H1 (cell line): ENCODE measurements at regions not wholly inside any gene's neighbourhood (a gene's known extent, or its start where the extent isn't known, plus 50 kb on each side); places are given as distances from the start of the nearest gene placed in this dataset.

Source experiments
- CTCF ChIA-PET: fragments of 300-600 bp; sonication (Branson Sonifier 250); formaldehyde crosslinking; loops from one replicate; lab custom pipeline; 2021; ENCODE audit not compliant: partially characterized antibody; lab: Charles Lee
- POLR2A ChIA-PET: fragments of 300-600 bp; sonication (Branson Sonifier 250); formaldehyde crosslinking; loops from one replicate; lab custom pipeline; 2021; ENCODE audit warnings: inconsistent platforms; ENCODE audit not compliant: partially characterized antibody; lab: Charles Lee
- DNase-seq, 2 experiments: peaks; one replicate each; pipeline versions ENCODE4 v3.0.0 to v3.0.0-alpha.2; 2010 to 2022; ENCODE audit warnings: low spot score in 2 of 2, low read depth in 1 of 2, mixed read lengths in 1 of 2
- FAIRE-seq: peaks from 2 replicates; lab custom pipeline; 2011; peaks lifted over from hg19 to GRCh38; lab: Jason Lieb, UNC
- H2AFZ ChIP-seq: 2 replicates; pipeline ENCODE4 v1.8.1; 2012; ENCODE audit warnings: low read length, inconsistent platforms
- H2AK5ac ChIP-seq: 2 replicates; pipeline ENCODE4 v1.6.1; 2013; ENCODE audit warnings: low read depth, low read length
- H2BK120ac ChIP-seq: replicated peaks from 2 replicates; pipeline ENCODE3; 2013; ENCODE audit warnings: low read depth, low read length, inconsistent platforms
- H2BK12ac ChIP-seq: 2 replicates; pipeline ENCODE4 v1.6.1; 2013; ENCODE audit warnings: low read depth, low read length
- H2BK15ac ChIP-seq: 2 replicates; pipeline ENCODE4 v1.6.1; 2013; ENCODE audit warnings: low read length
- H2BK20ac ChIP-seq: 2 replicates; pipeline ENCODE4 v1.6.1; 2013; ENCODE audit warnings: low read length
- H2BK5ac ChIP-seq: 2 replicates; pipeline ENCODE4 v1.6.1; 2013; ENCODE audit warnings: low read depth, low read length
- H3K14ac ChIP-seq: 2 replicates; pipeline ENCODE4 v1.6.1; 2013; ENCODE audit warnings: inconsistent platforms; ENCODE audit not compliant: insufficient read length
- H3K18ac ChIP-seq: 2 replicates; pipeline ENCODE4 v1.6.1; 2013; ENCODE audit warnings: low read length; ENCODE audit errors: extremely low read depth
- H3K23ac ChIP-seq: 2 replicates; pipeline ENCODE4 v1.6.1; 2013; ENCODE audit warnings: inconsistent platforms; ENCODE audit not compliant: insufficient read length
- H3K23me2 ChIP-seq: 2 replicates; pipeline ENCODE4 v1.6.1; 2013; ENCODE audit warnings: low read depth, low read length
- H3K27ac ChIP-seq: 2 replicates; pipeline ENCODE4 v1.6.1; 2011; ENCODE audit warnings: low read depth, low read length, inconsistent platforms
- H3K27me3 ChIP-seq, 4 experiments: replicated peaks in 1 of 4; 1 replicate in 1 of 4; 2 replicates in 3 of 4; pipeline versions ENCODE4 v1.6.1 to v1.8.1; 2011 to 2013; ENCODE audit warnings: low read length in 3 of 4, mild to moderate bottlenecking in 3 of 4, inconsistent platforms in 2 of 4, mixed read lengths in 2 of 4, moderate library complexity in 1 of 4; ENCODE audit not compliant: control insufficient read depth in 3 of 4, insufficient read depth in 3 of 4; ENCODE audit errors: extremely low read depth in 1 of 4
- H3K36me3 ChIP-seq, 4 experiments: 2 replicates each; pipeline versions ENCODE4 v1.6.1 to v1.8.1; 2011 to 2013; ENCODE audit warnings: mild to moderate bottlenecking in 4 of 4, low read length in 3 of 4, moderate library complexity in 2 of 4, control low read depth in 1 of 4, inconsistent platforms in 1 of 4; ENCODE audit not compliant: insufficient read depth in 4 of 4, control insufficient read depth in 2 of 4
- H3K4ac ChIP-seq: replicated peaks from 2 replicates; pipeline ENCODE3; 2013; ENCODE audit warnings: low read length, low read depth, mixed read lengths, inconsistent platforms; ENCODE audit not compliant: insufficient read length
- H3K4me1 ChIP-seq, 4 experiments: replicated peaks in 1 of 4; 1 replicate in 1 of 4; 2 replicates in 3 of 4; pipeline versions ENCODE4 v1.6.1 to v1.8.1; 2011 to 2013; ENCODE audit warnings: low read length in 3 of 4, inconsistent platforms in 2 of 4, mixed read lengths in 1 of 4; ENCODE audit not compliant: insufficient read depth in 4 of 4, control insufficient read depth in 3 of 4
- H3K4me2 ChIP-seq, 2 experiments: 2 replicates each; pipeline versions ENCODE4 v1.6.1 to v1.8.1; 2011 to 2013; ENCODE audit warnings: low read depth in 2 of 2, low read length in 2 of 2, control low read depth in 1 of 2, inconsistent platforms in 1 of 2, mild to moderate bottlenecking in 1 of 2; ENCODE audit not compliant: insufficient read depth in 1 of 2
- H3K4me3 ChIP-seq, 4 experiments: fragments of 200-600, 300-600 bp in 1 of 4; sonication (generic), shearing (Covaris generic), sonication (Bioruptor Twin) in 1 of 4; 2 replicates each; pipeline versions ENCODE4 v1.5.1 to v1.8.1; 2011 to 2016; ENCODE audit warnings: low read length in 4 of 4, low read depth in 3 of 4, control low read depth in 2 of 4, inconsistent platforms in 2 of 4, mild to moderate bottlenecking in 2 of 4, mixed read lengths in 1 of 4, moderate library complexity in 1 of 4; ENCODE audit not compliant: insufficient read depth in 2 of 4; ENCODE audit errors: extremely low read depth in 1 of 4
- H3K56ac ChIP-seq: replicated peaks from 2 replicates; pipeline ENCODE3; 2013; ENCODE audit warnings: low read depth, mild to moderate bottlenecking, mixed read lengths, low read length, inconsistent platforms; ENCODE audit not compliant: insufficient read length
- H3K79me1 ChIP-seq: 2 replicates; pipeline ENCODE4 v1.6.1; 2013; ENCODE audit warnings: low read depth, low read length, control low read depth
- H3K79me2 ChIP-seq, 2 experiments: 2 replicates each; pipeline versions ENCODE4 v1.6.1 to v1.8.1; 2012 to 2013; ENCODE audit warnings: low read length in 2 of 2, mild to moderate bottlenecking in 2 of 2, inconsistent platforms in 1 of 2; ENCODE audit not compliant: insufficient read depth in 2 of 2, control insufficient read depth in 1 of 2
- H3K9ac ChIP-seq, 4 experiments: replicated peaks in 1 of 4; 1 replicate in 1 of 4; 2 replicates in 3 of 4; pipeline versions ENCODE4 v1.6.1 to v1.8.1; 2011 to 2013; ENCODE audit warnings: low read depth in 3 of 4, low read length in 3 of 4, control low read depth in 2 of 4, mild to moderate bottlenecking in 2 of 4, moderate library complexity in 2 of 4, inconsistent platforms in 1 of 4; ENCODE audit errors: extremely low read depth in 1 of 4
- H3K9me3 ChIP-seq, 2 experiments: 2 replicates each; pipeline versions ENCODE4 v1.6.1 to v1.8.1; 2012 to 2013; ENCODE audit warnings: mild to moderate bottlenecking in 2 of 2, moderate library complexity in 2 of 2, control low read depth in 1 of 2, inconsistent platforms in 1 of 2, low read depth in 1 of 2, low read length in 1 of 2, mixed read lengths in 1 of 2; ENCODE audit not compliant: insufficient read depth in 2 of 2
- H4K20me1 ChIP-seq, 2 experiments: replicated peaks in 1 of 2; 2 replicates each; pipeline versions ENCODE3 to v1.8.1; 2011 to 2013; ENCODE audit warnings: inconsistent platforms in 2 of 2, low read length in 2 of 2, mild to moderate bottlenecking in 1 of 2; ENCODE audit not compliant: insufficient read depth in 2 of 2, control insufficient read depth in 1 of 2
- H4K5ac ChIP-seq: 2 replicates; pipeline ENCODE4 v1.6.1; 2013; ENCODE audit warnings: low read length, low read depth, mixed read lengths, inconsistent platforms; ENCODE audit not compliant: insufficient read length
- H4K8ac ChIP-seq: 2 replicates; pipeline ENCODE4 v1.8.0; 2013; ENCODE audit warnings: mild to moderate bottlenecking, moderate library complexity, low read length, inconsistent platforms; ENCODE audit not compliant: insufficient read depth; ENCODE audit errors: extremely low read depth
- H4K91ac ChIP-seq: replicated peaks from 2 replicates; pipeline ENCODE3; 2013; ENCODE audit warnings: low read length, mixed read lengths, inconsistent platforms; ENCODE audit not compliant: insufficient read length
- POLR2A ChIP-seq, 2 experiments: IDR thresholded peaks; 1 replicate in 1 of 2; 2 replicates in 1 of 2; pipeline ENCODE4 v1.6.1; 2011; ENCODE audit warnings: low read depth in 2 of 2, low read length in 2 of 2, mild to moderate bottlenecking in 2 of 2; ENCODE audit errors: control extremely low read depth in 1 of 2
- POU5F1 ChIP-seq: IDR thresholded peaks from 2 replicates; pipeline ENCODE4 v1.6.1; 2011; ENCODE audit warnings: low read depth, mild to moderate bottlenecking, low read length, moderate library complexity
- WGBS, 2 experiments: shearing (Covaris generic) in 1 of 2; methylation state at CpG; one replicate each; pipeline versions ENCODE4 v1.1.6 to v1.1.7; 2013 to 2015; ENCODE audit warnings: low lambda C conversion rate in 2 of 2, mixed read lengths in 2 of 2, inconsistent platforms in 1 of 2, low coverage in 1 of 2, missing lambda C conversion rate in 1 of 2; ENCODE audit not compliant: insufficient replicate concordance in 2 of 2, insufficient coverage in 1 of 2, insufficient read length in 1 of 2; ENCODE audit errors: extremely low coverage in 1 of 2, missing lambda C conversion rate in 1 of 2; 5-methylcytosine and 5-hydroxymethylcytosine counted together

DNA sequence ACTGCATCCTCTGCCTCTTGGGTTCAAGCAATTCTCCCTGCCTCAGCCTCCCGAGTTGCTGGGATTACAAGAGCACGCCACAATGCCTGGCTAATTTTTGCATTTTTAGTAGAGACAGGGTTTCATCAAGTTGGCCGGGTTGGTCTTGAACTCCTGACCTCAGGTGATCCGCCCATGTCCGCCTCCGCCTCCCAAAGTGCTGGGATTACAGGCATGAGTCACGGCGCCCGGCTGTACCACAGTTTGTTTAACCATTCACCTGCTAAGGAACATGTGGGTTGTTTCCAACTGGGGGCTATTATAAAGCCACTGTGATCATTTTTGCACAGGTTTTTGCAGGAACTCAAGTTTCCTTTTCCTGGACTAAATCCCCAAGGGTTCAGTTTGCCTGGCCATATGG lies 123.2 kb upstream of the RAP2B start:
- Histone ChIP-seq H3K4ac (no peak overlapping the region), H3K14ac (no peak overlapping the region), H2BK5ac (no peak overlapping the region), H3K23ac (no peak overlapping the region), H4K91ac (no peak overlapping the region), H2BK120ac (no peak overlapping the region), H2AK5ac (no peak overlapping the region), H3K27ac (no peak overlapping the region), H2AFZ (no peak overlapping the region), H3K23me2 (no peaks in the 10 kb centered on the region), H3K9ac (no peak overlapping the region), H3K4me3 (no peak overlapping the region), H3K56ac (no peak overlapping the region), H3K4me1 (no peaks in the 10 kb centered on the region), H3K36me3 (no peaks in the 10 kb centered on the region), H3K79me2 (no peaks in the 10 kb centered on the region), H4K5ac (no peak overlapping the region), H3K18ac (no peak overlapping the region), H3K4me2 (no peak overlapping the region), H3K9me3 (no peaks in the 10 kb centered on the region), H4K20me1 (no peaks in the 10 kb centered on the region), H3K79me1 (no peaks in the 10 kb centered on the region), H2BK12ac (no peak overlapping the region), H4K8ac (no peak overlapping the region), H3K27me3 (no peaks in the 10 kb centered on the region), H2BK20ac (no peak overlapping the region), H2BK15ac (no peak overlapping the region)
- DNase-seq (no peak), FAIRE-seq (no peak)
- 94% methylated on average over 9 of the region's 9 CpGs; no CpG with 5 or more reads in 1 of the 2 experiments for WGBS, 2 experiments
- POLR2A ChIA-PET, result no interaction called here
- TF ChIP-seq POLR2A (IDR thresholded peaks at IDR 0.05; ENCODE audit: control extremely low read depth in 1 of 2, low read depth in 2 of 2, low read length in 2 of 2) (no peak), POU5F1 (no peak)
- CTCF ChIA-PET, result interaction anchor here (0.5 kb wide), 1 partner anchor 159 kb away, joined by 3 read pairs; no protein-coding TSS in a partner anchor
